Activated naive CD8-positive, alpha-beta T cell treated with anti-CD3 and anti-CD28 coated beads, Interleukin-2, amount 50 U/mL, for 24 hours (primary cell): ENCODE measurements at regions not wholly inside any gene's neighbourhood (a gene's known extent, or its start where the extent isn't known, plus 50 kb on each side); places are given as distances from the start of the nearest gene placed in this dataset.

Source experiments
- ATAC-seq: fragments of 150-1000 bp; cut with Tn5 transposase; one replicate; pipeline ENCODE4 v1.10.0; 2021
- DNase-seq: peaks from one replicate; pipeline ENCODE4 v3.0.0; 2021
- H3K27ac Mint-ChIP-seq: one replicate; pipeline ENCODE4 v1.8.0; 2021; ENCODE audit warnings: mild to moderate bottlenecking, mixed read lengths
- H3K27me3 Mint-ChIP-seq: one replicate; pipeline ENCODE4 v1.8.0; 2021; ENCODE audit warnings: mixed read lengths
- H3K36me3 Mint-ChIP-seq: one replicate; pipeline ENCODE4 v1.8.0; 2021; ENCODE audit warnings: low read depth, mixed read lengths
- H3K4me1 Mint-ChIP-seq: one replicate; pipeline ENCODE4 v1.8.0; 2021; ENCODE audit warnings: mixed read lengths
- H3K4me3 Mint-ChIP-seq: one replicate; pipeline ENCODE4 v1.8.0; 2021; ENCODE audit warnings: mild to moderate bottlenecking, moderate library complexity, mixed read lengths
- H3K9me3 Mint-ChIP-seq: one replicate; pipeline ENCODE4 v1.8.0; 2021; ENCODE audit warnings: mixed read lengths

DNA sequence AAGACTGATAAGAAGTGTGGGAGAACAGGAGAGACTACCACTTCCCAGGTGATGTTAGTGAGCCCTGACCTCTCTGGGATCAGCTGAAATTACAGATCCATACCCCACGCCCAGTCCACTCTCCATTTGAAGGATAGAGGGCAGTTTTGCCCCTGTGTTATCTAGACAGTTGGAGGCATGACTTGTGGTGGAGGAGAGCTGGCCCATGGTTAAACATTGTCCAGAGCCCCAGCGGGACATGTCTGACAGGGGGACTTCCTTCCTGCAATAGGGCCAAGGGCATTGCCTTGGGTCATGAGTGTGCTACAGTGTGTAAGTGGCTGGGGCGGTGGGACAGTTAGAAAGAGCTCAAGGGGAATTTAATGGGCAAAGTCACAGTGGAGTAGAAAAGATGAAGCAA is 181.1 kb downstream of the MID1IP1 start:
- ATAC-seq, result no peak
- no peaks in the 10 kb centered on the region for H3K36me3 Mint-ChIP-seq
- H3K27me3 Mint-ChIP-seq, result no peaks in the 10 kb centered on the region
- no peak for DNase-seq
- no peaks in the 10 kb centered on the region for H3K9me3 Mint-ChIP-seq
- peaks cover 3% of the 10 kb centered on the region for H3K4me1 Mint-ChIP-seq
- no peak overlapping the region for H3K27ac Mint-ChIP-seq
- no peak overlapping the region for H3K4me3 Mint-ChIP-seq

DNA sequence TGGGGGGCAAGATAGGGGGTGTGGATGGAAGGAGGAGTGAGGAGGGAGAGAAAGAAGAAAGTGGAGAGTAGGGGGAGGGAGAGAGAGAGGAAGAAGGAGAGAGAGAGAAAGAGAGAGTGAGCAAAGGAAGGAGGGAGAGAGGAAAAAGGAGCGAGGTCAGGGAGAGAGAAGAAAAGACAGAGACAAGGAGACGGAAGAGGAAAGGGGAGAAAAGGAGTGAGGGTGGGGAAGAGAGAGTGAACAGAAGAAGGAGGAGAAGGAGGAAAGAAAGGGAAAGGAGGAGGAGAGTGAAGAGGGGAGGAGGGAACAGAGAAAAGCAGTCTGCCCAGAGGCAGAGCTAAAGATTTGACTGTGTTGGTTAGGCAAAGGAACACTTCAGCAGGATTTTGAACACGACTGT is 181.6 kb downstream of the MID1IP1 start:
- no peaks in the 10 kb centered on the region for H3K9me3 Mint-ChIP-seq
- no peak overlapping the region for H3K27ac Mint-ChIP-seq
- H3K4me1 Mint-ChIP-seq, result peaks cover 3% of the 10 kb centered on the region
- H3K27me3 Mint-ChIP-seq, result no peaks in the 10 kb centered on the region
- ATAC-seq (no peak), DNase-seq (no peak)
- no peaks in the 10 kb centered on the region for H3K36me3 Mint-ChIP-seq
- no peak overlapping the region for H3K4me3 Mint-ChIP-seq

DNA sequence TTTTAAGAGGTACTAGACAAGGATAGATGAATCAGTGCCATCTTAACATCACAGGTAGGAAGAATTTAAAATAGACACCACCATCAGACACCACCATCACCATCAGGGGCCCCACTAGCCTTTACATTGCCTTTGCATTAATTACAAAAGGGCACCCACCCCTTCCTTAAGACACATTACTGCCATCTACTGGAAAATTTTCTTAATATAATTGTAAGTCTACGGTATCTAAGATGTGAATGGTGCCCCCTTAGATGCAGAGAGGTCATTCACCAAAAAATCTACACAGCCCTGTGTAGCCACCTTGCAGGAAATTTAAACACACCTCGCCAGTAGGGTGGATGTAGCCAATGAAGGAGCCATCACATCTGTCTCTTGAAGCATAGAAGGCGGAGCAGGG is 184.1 kb downstream of the MID1IP1 start:
- Mint-ChIP-seq H3K4me1 (peaks cover 3% of the 10 kb centered on the region), H3K27me3 (no peaks in the 10 kb centered on the region), H3K27ac (no peak overlapping the region), H3K9me3 (no peaks in the 10 kb centered on the region), H3K36me3 (no peaks in the 10 kb centered on the region), H3K4me3 (no peak overlapping the region)
- DNase-seq (no peak), ATAC-seq (peak; percentile 52)

DNA sequence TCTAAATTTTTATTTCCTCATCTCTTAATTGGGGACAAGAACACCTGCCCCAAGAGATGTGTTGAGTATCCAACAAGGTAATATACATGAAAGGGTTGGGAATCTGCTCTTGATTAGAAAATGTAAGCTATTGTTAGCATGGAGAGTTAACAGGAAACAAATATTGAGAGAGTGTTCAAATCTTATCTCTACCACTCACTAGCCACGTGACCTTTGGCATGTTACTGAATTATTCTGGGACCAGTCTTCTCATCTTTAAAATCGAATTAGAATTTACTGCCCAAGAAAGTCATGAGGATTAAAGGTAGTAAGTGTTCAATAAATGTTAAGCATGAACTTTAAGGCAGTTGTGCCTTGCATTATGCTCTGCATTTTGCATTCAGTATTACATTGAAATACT is 184.7 kb downstream of the MID1IP1 start:
- H3K4me1 Mint-ChIP-seq, result peaks cover 3% of the 10 kb centered on the region
- DNase-seq (no peak), ATAC-seq (no peak)
- no peak overlapping the region for H3K27ac Mint-ChIP-seq
- no peak overlapping the region for H3K4me3 Mint-ChIP-seq
- no peaks in the 10 kb centered on the region for H3K36me3 Mint-ChIP-seq
- no peaks in the 10 kb centered on the region for H3K9me3 Mint-ChIP-seq
- no peaks in the 10 kb centered on the region for H3K27me3 Mint-ChIP-seq

DNA sequence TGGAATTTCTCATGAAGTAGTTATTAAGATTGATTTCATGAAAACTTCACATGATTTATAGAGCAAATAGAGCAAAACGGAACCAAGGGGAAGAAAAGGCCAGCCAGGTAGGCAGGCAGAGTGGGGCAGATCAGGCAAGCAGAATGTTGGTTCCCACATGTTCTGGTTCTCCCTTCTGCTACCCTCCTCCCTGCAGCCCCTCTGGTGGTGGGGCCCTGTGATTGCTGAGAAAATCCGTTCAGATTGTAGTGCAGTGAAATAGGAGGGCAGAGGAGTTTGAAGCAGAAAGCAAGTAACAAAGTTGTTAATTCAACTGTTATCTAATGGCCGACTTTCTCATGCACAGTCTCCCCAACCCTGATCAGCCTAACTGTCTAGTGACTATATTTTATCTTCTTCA is 185.3 kb downstream of the MID1IP1 start:
- ATAC-seq (no peak), DNase-seq (no peak)
- H3K4me1 Mint-ChIP-seq, result peaks cover 3% of the 10 kb centered on the region
- H3K9me3 Mint-ChIP-seq, result no peaks in the 10 kb centered on the region
- no peak overlapping the region for H3K4me3 Mint-ChIP-seq
- H3K36me3 Mint-ChIP-seq, result no peaks in the 10 kb centered on the region
- H3K27me3 Mint-ChIP-seq, result no peaks in the 10 kb centered on the region
- no peak overlapping the region for H3K27ac Mint-ChIP-seq

DNA sequence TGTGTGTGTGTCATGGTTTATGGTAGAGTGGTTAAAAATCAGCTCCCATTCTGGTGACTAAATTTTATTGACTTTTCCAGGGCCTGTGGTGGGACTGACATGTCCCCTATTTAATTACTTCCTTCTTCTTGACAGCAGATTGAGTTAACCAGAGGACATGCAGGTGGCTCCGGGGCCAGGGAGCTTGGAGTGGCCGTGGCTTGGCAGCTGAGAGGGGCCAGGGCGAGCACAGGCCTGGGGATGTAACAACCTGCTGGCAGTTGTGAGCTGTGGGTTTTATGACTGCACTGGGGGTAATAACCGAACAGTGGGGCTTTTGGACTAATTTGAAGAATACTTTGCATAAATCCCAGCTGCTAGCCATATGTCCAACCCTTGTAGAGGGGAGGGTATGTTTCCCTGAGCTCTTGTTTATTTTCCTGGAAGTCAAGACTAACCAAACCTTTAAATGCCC is 186.0 kb downstream of the MID1IP1 start:
- Mint-ChIP-seq H3K4me1 (peaks cover 3% of the 10 kb centered on the region), H3K9me3 (no peaks in the 10 kb centered on the region), H3K36me3 (no peaks in the 10 kb centered on the region), H3K4me3 (no peak overlapping the region), H3K27me3 (no peaks in the 10 kb centered on the region), H3K27ac (no peak overlapping the region)
- ATAC-seq (no peak), DNase-seq (no peak)

DNA sequence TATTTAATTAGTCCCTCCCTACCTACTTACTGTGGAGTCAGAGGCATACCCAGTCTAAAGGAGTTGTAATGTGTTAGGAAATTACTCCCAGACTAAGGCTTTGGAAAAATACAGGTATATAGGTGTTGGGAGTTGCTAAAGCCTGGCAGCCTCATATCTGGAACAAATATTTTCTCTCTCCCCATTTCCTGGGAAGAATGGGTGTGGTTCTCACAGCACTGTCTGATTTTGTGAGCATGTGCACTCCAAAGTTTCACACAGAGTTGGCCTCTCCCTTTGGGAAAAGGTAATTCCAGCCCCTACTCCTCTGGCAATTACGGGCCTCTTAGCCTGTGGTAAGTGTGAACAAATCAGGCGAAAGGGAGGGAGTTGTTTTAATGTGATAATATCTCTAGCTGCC is 187.0 kb downstream of the MID1IP1 start:
- Mint-ChIP-seq H3K27me3 (no peaks in the 10 kb centered on the region), H3K27ac (no peak overlapping the region), H3K9me3 (no peaks in the 10 kb centered on the region), H3K4me3 (no peak overlapping the region), H3K36me3 (no peaks in the 10 kb centered on the region), H3K4me1 (peaks cover 3% of the 10 kb centered on the region)
- no peak for DNase-seq
- ATAC-seq, result no peak

DNA sequence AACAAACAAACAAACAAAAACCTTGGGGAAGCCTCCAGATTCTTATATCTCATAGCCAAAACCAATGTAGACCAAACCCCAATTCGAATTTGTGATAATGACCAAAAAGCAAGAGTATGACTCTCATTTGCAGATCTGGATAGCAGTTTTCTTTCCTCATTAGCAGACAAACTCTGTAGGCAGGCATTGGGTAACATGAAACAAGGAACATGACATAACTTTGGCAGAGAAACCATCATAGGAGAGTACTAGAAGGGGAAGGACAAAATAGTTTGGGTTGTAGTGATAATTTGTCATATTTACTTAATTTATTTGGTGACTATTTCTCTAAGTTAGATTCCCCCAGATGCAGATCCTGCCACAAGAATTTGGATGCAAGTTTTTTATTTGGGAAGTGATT is 187.8 kb downstream of the MID1IP1 start:
- H3K4me1 Mint-ChIP-seq, result peaks cover 3% of the 10 kb centered on the region
- H3K4me3 Mint-ChIP-seq, result no peak overlapping the region
- no peaks in the 10 kb centered on the region for H3K36me3 Mint-ChIP-seq
- H3K27me3 Mint-ChIP-seq, result no peaks in the 10 kb centered on the region
- DNase-seq (no peak), ATAC-seq (no peak)
- H3K9me3 Mint-ChIP-seq, result no peaks in the 10 kb centered on the region
- H3K27ac Mint-ChIP-seq, result no peak overlapping the region

DNA sequence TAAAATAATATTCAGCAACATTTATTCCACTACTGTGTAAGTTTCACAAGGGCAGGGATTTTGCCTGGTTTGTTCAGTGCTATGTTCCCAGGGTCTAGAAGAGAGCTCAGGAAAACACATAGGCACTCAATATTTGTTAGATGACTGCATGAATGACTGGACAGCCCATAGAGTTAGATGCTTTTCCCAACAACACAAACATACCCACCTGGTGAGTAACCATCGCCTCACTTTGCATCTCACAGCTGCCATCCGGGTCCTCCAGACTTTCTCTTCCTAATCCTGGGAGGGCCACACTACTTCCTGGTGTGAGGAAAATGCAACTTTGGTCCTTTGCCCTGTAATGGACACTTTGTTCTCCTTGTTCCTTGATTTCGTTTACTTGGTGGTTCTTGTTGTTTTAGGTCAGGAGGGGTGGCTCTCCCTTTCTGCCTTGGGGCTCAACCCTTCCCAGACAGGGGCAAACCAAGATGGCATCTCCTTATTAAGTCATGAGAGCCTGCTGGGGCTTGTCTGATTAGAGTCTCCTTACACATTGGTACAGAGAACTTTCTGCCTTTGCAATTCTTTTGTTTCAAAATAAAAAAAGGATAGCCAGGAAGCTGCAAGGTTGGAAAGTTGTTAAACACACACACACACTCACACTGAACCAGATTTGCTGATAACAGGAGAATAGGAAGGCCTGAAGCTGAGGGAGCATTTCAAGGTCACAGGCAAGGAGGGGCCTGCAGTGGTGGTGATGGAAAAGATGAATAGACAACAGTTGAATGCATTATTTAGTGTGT is 190.6 kb downstream of the MID1IP1 start:
- H3K4me1 Mint-ChIP-seq, result no peaks in the 10 kb centered on the region

DNA sequence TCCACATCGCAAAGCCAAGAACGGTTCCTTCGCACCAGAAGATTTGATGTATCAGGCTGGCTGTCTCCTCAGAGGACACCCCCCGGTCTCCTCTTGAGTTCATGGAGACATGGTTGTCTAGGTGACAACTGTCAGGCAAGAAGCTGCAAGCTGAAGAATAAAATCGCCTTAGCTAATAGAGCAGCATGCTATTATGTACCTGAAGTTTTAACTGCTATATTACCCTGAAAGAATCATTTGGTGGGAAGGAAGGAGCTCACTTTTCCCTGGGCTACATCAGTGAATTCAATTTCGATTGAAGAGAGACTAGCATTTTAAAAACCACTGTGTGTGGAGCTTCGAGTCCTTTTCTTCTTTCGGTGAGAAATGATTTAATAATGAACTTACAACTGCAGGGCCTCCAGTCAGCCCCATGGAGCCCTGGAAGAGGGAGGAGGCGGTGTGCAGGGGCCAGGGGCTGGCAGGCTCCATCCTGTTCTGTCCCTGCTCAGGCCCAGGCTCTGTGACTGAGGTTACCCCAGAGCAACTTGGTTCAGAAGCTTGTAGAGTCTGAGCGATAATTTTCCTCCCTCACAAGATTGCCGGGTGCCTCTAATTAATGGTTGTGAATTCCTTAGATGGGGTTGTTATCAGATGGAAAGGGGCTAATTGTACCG is 191.3 kb downstream of the MID1IP1 start:
- Mint-ChIP-seq H3K4me1 (no peaks in the 10 kb centered on the region), H3K27ac (no peak overlapping the region), H3K4me3 (no peak overlapping the region), H3K36me3 (no peaks in the 10 kb centered on the region), H3K27me3 (no peaks in the 10 kb centered on the region), H3K9me3 (no peaks in the 10 kb centered on the region)
- DNase-seq, result no peak
- ATAC-seq, result no peak

More for the DNA sequence above, 190.6 kb downstream of the MID1IP1 start:
- DNase-seq (no peak), ATAC-seq (no peak)
- Mint-ChIP-seq H3K36me3 (no peaks in the 10 kb centered on the region), H3K9me3 (no peaks in the 10 kb centered on the region), H3K27ac (no peak overlapping the region), H3K4me3 (no peak overlapping the region), H3K27me3 (no peaks in the 10 kb centered on the region)

DNA sequence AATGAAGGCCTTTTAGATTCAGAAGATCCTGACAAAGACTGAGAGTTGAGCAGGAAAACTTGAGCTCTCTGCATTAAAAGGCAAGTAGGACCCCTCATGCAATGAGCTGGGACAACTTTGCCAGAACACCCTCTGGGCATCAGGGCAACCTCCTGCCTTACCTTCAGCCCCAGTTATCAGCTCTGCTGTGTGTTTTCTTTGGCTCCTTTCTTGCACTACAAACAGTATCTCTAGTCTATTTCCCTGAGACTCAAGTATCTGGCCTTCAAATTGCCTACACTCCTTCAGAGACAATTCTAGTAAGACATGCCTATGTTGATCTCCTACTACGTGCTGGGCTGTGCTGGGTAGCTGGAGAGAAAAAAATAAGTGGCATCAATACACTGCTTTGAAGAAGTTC is 192.2 kb downstream of the MID1IP1 start:
- Mint-ChIP-seq H3K4me1 (no peaks in the 10 kb centered on the region), H3K27me3 (no peaks in the 10 kb centered on the region), H3K36me3 (no peaks in the 10 kb centered on the region), H3K9me3 (no peaks in the 10 kb centered on the region), H3K4me3 (no peak overlapping the region), H3K27ac (no peak overlapping the region)
- DNase-seq (no peak), ATAC-seq (no peak)

DNA sequence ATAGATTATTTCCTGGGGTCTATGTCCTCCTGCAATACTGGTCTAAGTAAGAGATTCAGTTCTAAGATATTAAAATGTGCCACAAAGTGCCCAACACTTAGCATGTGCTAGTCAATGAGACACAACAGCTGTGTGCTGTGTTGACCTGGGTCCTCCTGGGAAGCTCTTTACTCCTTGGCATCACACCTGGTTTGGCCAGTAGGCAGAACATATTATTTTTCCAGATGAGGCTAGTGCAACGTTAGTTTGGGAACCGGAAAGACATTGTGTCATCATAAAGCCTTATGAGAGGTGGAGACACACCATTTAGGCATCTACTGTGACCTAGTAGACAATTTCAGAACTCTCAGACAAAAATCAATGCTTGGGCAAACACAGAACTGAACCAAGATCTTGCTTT is 197.8 kb downstream of the MID1IP1 start:
- no peak for DNase-seq
- Mint-ChIP-seq H3K9me3 (no peaks in the 10 kb centered on the region), H3K4me3 (no peak overlapping the region), H3K27ac (no peak overlapping the region), H3K27me3 (no peaks in the 10 kb centered on the region), H3K4me1 (no peaks in the 10 kb centered on the region), H3K36me3 (no peaks in the 10 kb centered on the region)
- no peak for ATAC-seq

DNA sequence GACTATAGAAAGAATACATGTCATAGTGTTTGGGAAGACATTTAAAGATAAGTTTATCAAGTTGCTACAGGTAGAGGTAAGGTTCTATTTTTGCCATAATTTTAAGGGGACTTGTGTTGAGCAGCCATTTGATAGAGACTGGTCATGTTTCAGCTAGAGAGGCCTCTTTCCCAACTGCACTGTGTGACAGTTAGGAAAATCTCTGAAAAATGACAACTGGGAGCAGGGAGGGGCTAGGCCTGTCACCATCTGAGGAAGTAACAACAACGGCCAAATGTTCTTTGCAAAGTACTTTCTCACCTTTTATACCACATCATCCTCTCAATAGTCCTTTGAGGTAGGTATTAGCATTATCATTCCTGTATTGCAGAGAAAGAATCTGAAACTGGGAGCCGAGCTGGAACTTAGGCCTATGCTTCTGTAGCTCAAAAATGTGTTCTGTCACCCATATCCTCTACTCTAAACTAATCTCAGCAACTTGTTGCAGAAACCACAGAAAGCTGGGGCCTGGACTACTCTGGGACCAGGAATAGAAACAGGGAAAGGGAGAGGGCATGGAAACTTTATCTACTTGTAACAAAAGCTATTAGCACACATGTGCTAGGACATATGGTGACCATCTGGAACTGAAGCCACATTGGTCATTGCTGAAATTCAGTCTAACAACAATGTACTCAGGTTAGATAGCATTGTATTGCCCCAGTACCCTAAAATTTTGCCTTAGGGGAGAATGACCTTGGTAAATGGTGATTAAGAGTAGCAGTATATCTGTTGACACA is 198.9 kb downstream of the MID1IP1 start:
- Mint-ChIP-seq H3K27me3 (no peaks in the 10 kb centered on the region), H3K27ac (no peak overlapping the region), H3K4me1 (no peaks in the 10 kb centered on the region), H3K36me3 (no peaks in the 10 kb centered on the region), H3K4me3 (no peak overlapping the region), H3K9me3 (no peaks in the 10 kb centered on the region)
- DNase-seq (no peak), ATAC-seq (no peak)

DNA sequence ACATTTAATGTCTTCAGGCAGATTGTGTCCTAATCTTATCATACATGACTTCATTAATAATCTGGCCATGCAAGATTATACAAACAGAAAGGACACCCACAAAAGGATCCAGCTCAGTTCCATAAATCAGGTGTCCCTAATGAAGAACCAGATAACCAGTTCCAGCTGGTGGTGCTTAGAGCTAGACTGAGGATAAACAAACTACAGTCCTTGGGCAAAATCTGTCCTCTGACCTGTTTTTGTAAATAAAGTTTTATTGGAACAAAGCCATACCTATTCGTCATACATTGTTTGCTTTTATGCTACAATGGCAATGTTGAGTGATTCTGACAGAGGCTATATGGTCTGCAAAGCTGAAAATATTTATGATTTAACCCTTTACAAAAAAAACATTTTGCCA is 199.5 kb downstream of the MID1IP1 start:
- Mint-ChIP-seq H3K27me3 (no peaks in the 10 kb centered on the region), H3K9me3 (no peaks in the 10 kb centered on the region), H3K36me3 (no peaks in the 10 kb centered on the region), H3K4me3 (no peak overlapping the region), H3K27ac (no peak overlapping the region), H3K4me1 (no peaks in the 10 kb centered on the region)
- DNase-seq, result no peak
- ATAC-seq, result no peak

DNA sequence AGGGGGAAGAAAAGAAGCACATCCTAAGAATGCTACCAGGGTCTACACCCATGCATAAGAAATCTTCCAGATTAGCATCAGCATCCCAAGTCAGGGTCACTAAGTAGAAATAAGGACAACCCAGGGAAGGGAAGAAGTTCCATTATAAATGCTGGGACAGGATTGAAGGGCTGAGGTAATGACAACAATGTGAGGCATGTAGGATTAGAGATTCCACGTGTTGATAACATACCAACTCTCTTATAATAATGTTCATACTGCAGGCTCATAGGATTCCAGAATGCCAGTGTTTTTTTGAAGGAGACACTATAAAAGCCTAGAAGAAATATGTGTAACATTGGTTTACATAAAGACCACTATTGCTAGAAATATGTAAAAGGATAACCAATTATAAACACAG is 201.2 kb downstream of the MID1IP1 start:
- no peak overlapping the region for H3K4me3 Mint-ChIP-seq
- no peak for ATAC-seq
- H3K4me1 Mint-ChIP-seq, result no peaks in the 10 kb centered on the region

More for the DNA sequence above, 201.2 kb downstream of the MID1IP1 start:
- Mint-ChIP-seq H3K36me3 (no peaks in the 10 kb centered on the region), H3K27me3 (no peaks in the 10 kb centered on the region), H3K27ac (no peak overlapping the region), H3K9me3 (no peaks in the 10 kb centered on the region)
- no peak for DNase-seq
